GM23338 (cell line): ENCODE measurements at regions not wholly inside any gene's neighbourhood (a gene's known extent, or its start where the extent isn't known, plus 50 kb on each side); places are given as distances from the start of the nearest gene placed in this dataset.

Experiments
- ATAC-seq: fragments of 200-7000 bp; cut with Tn5 transposase; 3 replicates; pipeline ENCODE4 v1.9.1; 2020
- DNase-seq: peaks from one replicate; pipeline ENCODE4 v3.0.0-alpha.2; 2015; ENCODE audit warnings: low spot score
- H2AFZ ChIP-seq: fragments of 200-600 bp; sonication (generic); 2 replicates; pipeline ENCODE4 v1.8.0; 2016; ENCODE audit warnings: antibody characterized with exemption, mild to moderate bottlenecking, moderate library complexity
- H3F3A ChIP-seq: fragments of 200-600 bp; sonication (generic); replicated peaks from 2 replicates; pipeline ENCODE4 v1.8.0; 2017; ENCODE audit warnings: antibody characterized with exemption, mixed run types, low read depth
- H3K27ac ChIP-seq: fragments of 200-600 bp; sonication (generic); 2 replicates; pipeline ENCODE4 v1.6.1; 2016; ENCODE audit warnings: low read depth
- H3K27me3 ChIP-seq: fragments of 200-600 bp; sonication (generic); 2 replicates; pipeline ENCODE4 v1.8.0; 2016; ENCODE audit warnings: mild to moderate bottlenecking, mixed run types, moderate library complexity; ENCODE audit not compliant: insufficient read depth
- H3K36me3 ChIP-seq: fragments of 200-600 bp; sonication (generic); 2 replicates; pipeline ENCODE4 v1.8.0; 2016; ENCODE audit warnings: mild to moderate bottlenecking; ENCODE audit not compliant: insufficient read depth
- H3K4me1 ChIP-seq: fragments of 200-600 bp; sonication (generic); 2 replicates; pipeline ENCODE4 v1.8.0; 2016; ENCODE audit warnings: mild to moderate bottlenecking, moderate library complexity; ENCODE audit not compliant: insufficient read depth
- H3K4me2 ChIP-seq: fragments of 200-600 bp; sonication (generic); 2 replicates; pipeline ENCODE4 v1.7.1; 2017; ENCODE audit warnings: mixed run types
- H3K4me3 ChIP-seq: fragments of 200-600 bp; sonication (generic); 2 replicates; pipeline ENCODE4 v1.6.1; 2016; ENCODE audit warnings: mixed run types
- H3K79me2 ChIP-seq: fragments of 200-600 bp; sonication (generic); replicated peaks from 2 replicates; pipeline ENCODE4 v1.8.0; 2017; ENCODE audit warnings: mild to moderate bottlenecking; ENCODE audit not compliant: insufficient read depth
- H3K9me2 ChIP-seq: fragments of 200-600 bp; sonication (generic); 2 replicates; pipeline ENCODE4 v1.8.0; 2017; ENCODE audit not compliant: insufficient read depth
- H4K20me1 ChIP-seq: fragments of 200-600 bp; sonication (generic); replicated peaks from 2 replicates; pipeline ENCODE4 v1.8.0; 2017; ENCODE audit warnings: mild to moderate bottlenecking; ENCODE audit not compliant: insufficient read depth
- H3K27ac Mint-ChIP-seq: 2 replicates; pipeline ENCODE4 v1.8.0; 2020; ENCODE audit warnings: inconsistent platforms, mild to moderate bottlenecking, moderate library complexity, mixed read lengths
- H3K27me3 Mint-ChIP-seq: 3 replicates; pipeline ENCODE4 v1.8.0; 2022; ENCODE audit warnings: low read depth, mild to moderate bottlenecking, moderate library complexity, mixed read lengths, inconsistent platforms; ENCODE audit not compliant: insufficient read depth, poor library complexity
- H3K36me3 Mint-ChIP-seq: 3 replicates; pipeline ENCODE4 v1.8.0; 2021; ENCODE audit warnings: low read depth, mild to moderate bottlenecking, inconsistent platforms, moderate library complexity, mixed read lengths
- H3K4me1 Mint-ChIP-seq: 3 replicates; pipeline ENCODE4 v1.8.0; 2020; ENCODE audit warnings: mild to moderate bottlenecking, inconsistent platforms, mixed read lengths
- H3K4me3 Mint-ChIP-seq: 3 replicates; pipeline ENCODE4 v1.8.0; 2021; ENCODE audit warnings: moderate library complexity, mild to moderate bottlenecking, inconsistent platforms, mixed read lengths
- H3K9me3 Mint-ChIP-seq: 3 replicates; pipeline ENCODE4 v1.8.0; 2020; ENCODE audit warnings: moderate library complexity, mild to moderate bottlenecking, inconsistent platforms, mixed read lengths
- CREB1 ChIP-seq: fragments of 250-450 bp; sonication (Bioruptor Pico); IDR thresholded peaks from 2 replicates; pipeline ENCODE4 v1.5.0; 2020; ENCODE audit warnings: low read depth, mild to moderate bottlenecking, moderate library complexity
- ETS1 ChIP-seq: IDR thresholded peaks from 2 replicates; pipeline ENCODE4 v1.6.1; 2016; ENCODE audit warnings: antibody characterized with exemption
- EZH2 ChIP-seq: fragments of 200-600 bp; sonication (generic); IDR thresholded peaks from one replicate; pipeline ENCODE4 v1.8.0; 2017; ENCODE audit warnings: antibody characterized with exemption, mild to moderate bottlenecking, low read depth; ENCODE audit not compliant: unreplicated experiment
- EZH2phosphoT487 ChIP-seq: fragments of 200-600 bp; sonication (generic); IDR thresholded peaks from one replicate; pipeline ENCODE4 v1.8.1; 2018; ENCODE audit warnings: antibody characterized with exemption; ENCODE audit not compliant: unreplicated experiment
- JUNB ChIP-seq: IDR thresholded peaks from one replicate; pipeline ENCODE4 v1.6.1; 2016; ENCODE audit warnings: antibody characterized with exemption; ENCODE audit not compliant: unreplicated experiment
- NANOG ChIP-seq: IDR thresholded peaks from 2 replicates; pipeline ENCODE4 v1.6.1; 2016; ENCODE audit warnings: antibody characterized with exemption, borderline replicate concordance
- POLR2AphosphoS5 ChIP-seq: IDR thresholded peaks from 2 replicates; pipeline ENCODE4 v1.6.1; 2016; ENCODE audit warnings: antibody characterized with exemption, low read depth
- REST ChIP-seq: IDR thresholded peaks from one replicate; pipeline ENCODE4 v1.6.1; 2018; ENCODE audit warnings: antibody characterized with exemption; ENCODE audit not compliant: unreplicated experiment
- STAT1 ChIP-seq: IDR thresholded peaks from one replicate; pipeline ENCODE4 v1.6.1; 2016; ENCODE audit warnings: antibody characterized with exemption; ENCODE audit not compliant: unreplicated experiment
- ZNF331 ChIP-seq: fragments of 250-450 bp; sonication (Bioruptor Pico); IDR thresholded peaks from 2 replicates; pipeline ENCODE4 v1.5.0; 2020; ENCODE audit warnings: low read depth, mild to moderate bottlenecking, moderate library complexity
- ZNF462 ChIP-seq: fragments of 250-450 bp; sonication (Bioruptor Pico); IDR thresholded peaks from 2 replicates; pipeline ENCODE4 v1.5.0; 2020; ENCODE audit warnings: mild to moderate bottlenecking, moderate library complexity

GRCh38 chr13:33512880-33513554 lies 227.5 kb upstream of the STARD13 start:
- H3K4me1 Mint-ChIP-seq = peaks cover 10% of the 10 kb centered on the region
- H3F3A ChIP-seq = no peaks in the 10 kb centered on the region
- no peaks in the 10 kb centered on the region; the same call in 2 of the 3 replicates for H3K9me3 Mint-ChIP-seq
- H3K9me2 ChIP-seq = peaks cover 11% of the 10 kb centered on the region
- H3K4me2 ChIP-seq = no peak overlapping the region
- H3K36me3 ChIP-seq = no peaks in the 10 kb centered on the region
- TF ChIP-seq CREB1 (CRISPR knock-in tag) (no peak), EZH2 (no peak), NANOG (no peak), EZH2phosphoT487 (no peak), JUNB (no peak), ZNF331 (no peak), ZNF462 (no peak), REST (no peak), POLR2AphosphoS5 (no peak), STAT1 (no peak), ETS1 (no peak)
- no peak overlapping the region for H3K27ac ChIP-seq
- no peak overlapping the region for H3K4me3 ChIP-seq
- no peaks in the 10 kb centered on the region for H3K36me3 Mint-ChIP-seq
- H3K27me3 ChIP-seq = no peaks in the 10 kb centered on the region
- H3K79me2 ChIP-seq = no peaks in the 10 kb centered on the region
- no peak overlapping the region for H3K4me3 Mint-ChIP-seq
- H3K4me1 ChIP-seq = peaks cover 4% of the 10 kb centered on the region
- H2AFZ ChIP-seq = no peak overlapping the region
- H3K27ac Mint-ChIP-seq = no peak overlapping the region
- no peaks in the 10 kb centered on the region for H4K20me1 ChIP-seq
- no peak for DNase-seq
- no peaks in the 10 kb centered on the region for H3K27me3 Mint-ChIP-seq
- no peak for ATAC-seq
